ENCODE measurements at regions not wholly inside any gene's neighbourhood (a gene's known extent, or its start where the extent isn't known, plus 50 kb on each side); places are given as distances from the start of the nearest gene placed in this dataset.

DNA sequence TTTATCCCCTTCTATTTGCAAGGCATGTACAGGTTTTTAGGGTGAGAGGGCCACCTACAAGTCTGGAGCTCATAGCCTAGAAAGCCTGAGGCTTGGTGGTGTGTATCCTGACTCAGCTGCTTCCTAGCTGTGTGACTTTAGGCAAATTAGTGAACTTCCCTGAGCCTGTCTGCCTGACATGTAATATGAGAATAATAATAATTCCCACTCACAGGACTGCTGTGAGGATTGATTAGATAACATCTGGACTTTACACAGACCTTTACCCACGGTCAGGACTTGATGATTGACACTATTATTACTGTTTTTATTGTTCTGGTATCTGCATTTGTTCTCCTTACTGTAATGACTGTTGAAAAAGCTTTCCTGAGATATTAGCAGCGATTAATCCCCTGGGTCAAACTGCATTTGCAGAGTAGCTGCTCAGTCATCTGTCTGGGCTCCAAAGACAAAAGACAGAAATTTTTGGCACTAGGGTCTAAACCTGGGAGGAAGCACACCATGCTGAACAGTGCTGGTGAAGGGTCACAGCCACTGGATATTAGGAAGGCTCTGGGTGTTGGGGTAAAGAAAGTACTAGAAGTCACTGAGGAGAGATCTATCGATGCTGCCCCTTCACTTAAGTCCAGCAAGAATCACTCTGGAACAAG, 276.5 kb upstream of the FN1 start:
- DNase-seq (ENCODE audit: low spot score) (no peak), ATAC-seq (peak; percentile 38)
- intact Hi-C loops (cut with DNase I): no loop called here

DNA sequence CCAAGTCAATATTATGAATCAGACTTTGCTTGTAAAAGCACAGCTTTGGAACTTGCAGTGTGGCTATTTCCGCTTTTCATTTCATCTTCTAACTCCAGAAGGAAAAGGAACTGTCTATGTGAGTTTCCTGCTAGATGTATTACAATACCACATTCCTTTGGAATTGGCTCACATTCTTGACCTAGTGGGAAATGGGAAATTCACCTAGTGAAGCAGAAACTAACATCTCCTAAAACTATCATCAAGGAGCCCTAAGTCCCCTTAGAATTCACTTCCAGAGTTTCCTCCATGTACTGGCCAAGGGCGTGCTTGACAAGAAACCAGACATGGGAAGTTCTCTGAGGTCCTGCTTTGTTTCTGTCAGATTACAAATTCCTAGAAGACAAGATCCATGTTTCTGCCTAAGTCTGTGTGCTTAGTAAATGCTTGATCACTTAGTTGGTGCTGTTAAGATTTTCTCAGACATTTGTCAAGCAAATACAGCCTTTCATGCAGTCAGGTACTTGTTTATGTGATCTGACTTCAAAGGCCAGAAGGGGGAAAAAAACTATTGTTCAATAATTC, 275.7 kb upstream of the FN1 start:
- intact Hi-C loops (cut with DNase I): no loop called here
- ATAC-seq (peak; percentile 41), DNase-seq (ENCODE audit: low spot score) (no peak)

DNA sequence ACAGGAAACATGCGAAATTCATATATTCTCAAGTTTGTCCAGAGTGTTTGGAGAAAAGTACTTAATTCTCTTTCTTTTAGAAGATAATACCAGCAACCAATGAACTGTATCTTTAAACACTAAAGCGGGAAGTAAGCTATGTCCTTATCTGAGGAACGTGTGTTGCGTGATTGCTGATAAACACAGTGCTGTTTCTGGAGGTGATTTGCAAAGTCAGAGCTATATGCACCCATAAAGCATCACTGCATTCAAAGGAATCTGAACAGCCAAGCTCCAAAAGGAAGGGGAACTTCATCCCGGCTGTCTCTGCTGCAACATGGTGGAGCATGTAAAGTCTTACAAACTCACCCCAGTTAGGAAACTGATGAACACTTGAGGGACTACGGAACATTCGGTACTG, 271.7 kb upstream of the FN1 start:
- DNase-seq (ENCODE audit: low spot score) (no peak), ATAC-seq (no peak)
- intact Hi-C loops (cut with DNase I): no loop called here

DNA sequence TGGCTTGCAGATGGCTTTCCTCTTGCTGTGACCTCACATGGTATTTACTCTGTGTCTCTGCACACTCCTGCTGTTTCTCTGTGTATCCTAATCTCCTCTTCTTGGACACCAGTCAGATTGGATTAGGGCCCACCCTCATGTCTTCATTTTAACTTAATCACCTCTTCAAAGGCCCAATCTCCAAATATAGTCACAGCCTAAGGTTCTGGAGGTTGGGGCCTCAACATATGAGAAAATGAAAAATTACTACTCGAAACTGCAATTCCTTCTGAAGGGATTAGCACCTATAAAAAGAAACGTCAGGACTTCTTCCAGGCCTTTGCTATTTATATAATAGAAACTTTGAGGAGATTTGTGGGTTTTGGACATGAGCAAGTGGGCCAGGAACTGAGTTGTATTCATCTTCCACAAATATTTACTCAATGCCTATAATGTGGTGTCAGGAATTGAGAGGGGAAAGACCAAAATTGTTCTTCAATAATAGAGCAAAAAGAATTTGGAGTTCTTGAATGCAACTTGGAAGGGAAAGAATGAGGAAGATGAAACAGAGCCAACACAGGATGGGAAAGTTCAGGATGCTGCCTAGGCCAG, 270.0 kb upstream of the FN1 start:
- intact Hi-C loops (cut with DNase I): no loop called here
- ATAC-seq (no peak), DNase-seq (ENCODE audit: low spot score) (no peak)

DNA sequence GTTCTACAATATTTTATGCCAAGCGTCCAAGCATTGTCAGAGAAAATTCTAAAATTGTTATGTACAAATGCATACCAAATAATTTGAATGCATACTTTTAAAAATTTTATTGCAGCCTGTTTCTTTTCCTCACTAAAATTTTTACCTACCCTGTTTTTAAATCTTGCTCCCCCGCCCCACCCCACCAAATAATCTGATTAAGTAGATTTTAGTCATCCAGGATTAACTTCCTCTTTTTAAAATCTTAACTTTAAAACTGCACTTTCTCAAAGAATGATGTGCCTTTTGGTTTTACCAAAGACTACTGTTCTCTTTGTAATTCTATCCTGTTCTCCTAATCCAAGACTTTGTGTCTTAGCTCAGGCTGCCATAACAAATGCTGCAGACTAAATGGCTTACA, 269.4 kb upstream of the FN1 start:
- intact Hi-C loops (cut with DNase I): no loop called here
- ATAC-seq (no peak), DNase-seq (ENCODE audit: low spot score) (no peak)

DNA sequence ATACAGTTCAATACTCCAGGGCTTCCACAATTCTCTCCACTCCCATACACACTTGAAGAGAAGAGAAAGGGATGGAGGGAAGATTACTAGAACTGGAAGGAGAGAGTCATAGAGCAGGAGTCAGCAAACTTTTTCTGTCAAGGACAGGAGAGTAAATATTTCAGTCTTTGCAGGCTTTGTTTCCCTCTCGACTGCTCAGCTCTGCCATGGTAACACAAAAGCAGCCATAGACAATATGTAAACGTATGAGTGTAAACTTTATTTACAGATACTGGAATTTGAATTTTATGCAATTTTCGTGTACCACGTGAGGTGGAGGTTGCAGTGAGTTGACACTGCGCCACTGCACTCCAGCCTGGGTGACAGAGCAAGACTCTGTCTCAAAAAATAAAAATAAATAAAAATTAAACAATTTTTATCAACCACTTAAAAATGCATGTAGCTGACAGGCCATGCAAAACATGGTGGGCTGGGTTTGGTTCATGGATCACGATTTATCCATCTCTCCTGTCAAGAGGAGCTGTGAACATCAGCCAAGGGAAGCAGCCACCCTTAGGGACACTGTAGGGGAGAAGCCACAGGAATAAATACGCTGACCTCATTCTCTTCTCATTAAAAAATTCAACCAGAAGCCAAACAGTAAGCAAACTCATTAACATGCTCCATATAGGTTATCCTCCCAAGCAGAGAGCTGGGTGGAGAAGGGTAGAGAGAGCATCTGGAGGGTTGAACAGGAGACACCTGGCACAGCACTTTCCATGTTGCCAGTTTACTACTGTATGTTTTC, 266.4 kb upstream of the FN1 start:
- intact Hi-C loops (cut with DNase I): loop anchor here (5.0 kb wide), 1 partner anchor 735 kb away; no protein-coding TSS in a partner anchor
- DNase-seq (ENCODE audit: low spot score): no peak
- ATAC-seq: peak; percentile 15

DNA sequence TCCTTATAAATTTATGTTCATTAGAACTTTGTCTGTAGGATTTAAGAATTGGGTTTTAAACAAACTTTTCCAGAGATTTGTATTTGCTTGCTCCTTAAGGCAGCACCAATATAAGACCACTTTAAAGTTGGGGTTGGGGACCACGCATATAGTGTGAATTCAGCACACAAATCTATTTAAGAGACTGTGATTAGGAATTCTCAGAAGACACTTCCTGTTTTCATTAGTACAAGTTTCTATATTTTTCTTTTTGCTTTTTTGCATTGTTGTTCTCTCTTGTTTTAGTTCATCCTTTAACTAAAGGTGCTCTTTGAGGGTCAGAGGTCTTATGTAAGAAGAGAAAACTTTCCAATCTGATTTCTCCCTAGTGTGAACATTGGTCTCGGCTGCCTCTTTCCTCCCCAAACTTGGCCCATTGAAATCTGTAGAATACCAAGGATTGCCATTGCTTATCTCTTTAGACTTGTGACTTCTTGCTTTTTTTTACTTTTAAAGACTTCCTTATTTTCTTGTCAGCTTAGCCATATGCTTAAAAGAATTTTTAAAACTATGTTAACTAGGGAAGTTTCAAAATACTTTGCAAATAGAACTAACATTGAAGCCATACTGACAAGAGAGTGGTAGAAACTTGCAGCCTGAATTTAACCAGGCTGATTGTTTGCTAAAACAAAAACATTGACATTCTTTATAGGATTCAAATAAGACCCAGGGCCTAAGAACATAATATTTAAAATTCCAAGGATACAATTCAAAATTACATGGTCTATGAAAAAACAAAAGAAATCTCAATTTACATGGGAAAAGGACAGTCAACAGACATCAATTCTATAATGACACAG, 264.1 kb upstream of the FN1 start:
- ATAC-seq: no peak
- intact Hi-C loops (cut with DNase I): loop anchor here (5.0 kb wide), 1 partner anchor 733 kb away; no protein-coding TSS in a partner anchor
- DNase-seq (ENCODE audit: low spot score): no peak

DNA sequence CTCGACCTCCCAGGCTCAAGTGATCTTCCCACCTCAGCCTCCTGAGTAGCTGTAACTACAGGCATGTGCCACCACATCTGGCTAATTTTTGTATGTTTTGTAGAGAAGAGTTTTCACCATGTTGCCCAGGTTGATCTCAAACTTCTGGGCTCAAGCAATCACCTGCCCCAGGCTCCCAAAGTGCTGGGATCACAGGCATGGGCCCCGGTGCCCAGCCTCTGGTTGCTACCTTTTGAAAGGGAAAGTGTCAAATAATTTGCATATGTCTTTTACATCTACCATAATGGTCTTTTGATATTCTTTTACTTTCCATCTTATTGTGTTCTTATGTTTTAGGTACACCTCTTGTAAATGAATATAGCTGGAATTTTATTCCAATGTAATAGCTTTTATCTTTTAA, 263.1 kb upstream of the FN1 start:
- intact Hi-C loops (cut with DNase I): no loop called here
- ATAC-seq (no peak), DNase-seq (ENCODE audit: low spot score) (no peak)

DNA sequence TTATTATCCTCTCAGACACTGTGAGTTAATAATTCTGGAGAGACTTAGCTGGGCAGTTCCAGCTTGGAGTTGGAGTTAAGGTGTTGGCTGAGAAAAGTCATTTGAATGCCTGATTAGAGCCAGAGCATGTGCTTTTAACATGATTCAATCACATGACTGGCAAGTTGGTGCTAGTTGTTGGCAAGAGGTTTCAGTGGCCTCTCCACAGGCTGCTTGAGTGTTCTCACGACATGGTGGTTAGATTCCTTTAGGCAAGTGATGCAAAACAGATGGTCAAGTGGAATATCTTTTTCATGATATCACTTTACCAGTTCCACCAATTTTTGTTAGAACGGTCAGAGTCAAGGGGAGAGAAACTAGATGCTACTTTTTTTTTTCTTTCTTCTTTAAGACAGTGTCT, 262.7 kb upstream of the FN1 start:
- ATAC-seq: no peak
- intact Hi-C loops (cut with DNase I): no loop called here

DNA sequence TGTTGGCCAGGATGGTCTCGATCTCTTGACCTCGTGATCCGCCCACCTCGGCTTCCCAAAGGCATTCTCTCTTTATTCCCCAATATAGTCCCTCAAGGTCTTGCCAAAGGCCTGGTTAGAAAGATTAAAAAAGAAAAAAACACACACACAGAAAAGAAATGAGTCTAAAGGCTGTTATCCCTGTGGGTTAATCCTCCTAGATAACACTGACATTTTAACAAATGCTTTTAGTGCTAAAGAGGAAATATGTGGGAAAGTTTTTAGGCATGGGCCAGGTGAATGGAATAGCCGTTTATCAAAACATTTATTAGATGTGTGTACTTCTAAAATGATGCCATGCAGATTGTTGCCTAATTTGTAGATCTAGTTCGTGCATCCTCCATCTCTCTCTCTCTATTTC, 261.6 kb upstream of the FN1 start:
- DNase-seq (ENCODE audit: low spot score) (no peak), ATAC-seq (no peak)
- intact Hi-C loops (cut with DNase I): no loop called here

More for the DNA sequence above, 262.7 kb upstream of the FN1 start:
- no peak for DNase-seq (ENCODE audit: low spot score)

DNA sequence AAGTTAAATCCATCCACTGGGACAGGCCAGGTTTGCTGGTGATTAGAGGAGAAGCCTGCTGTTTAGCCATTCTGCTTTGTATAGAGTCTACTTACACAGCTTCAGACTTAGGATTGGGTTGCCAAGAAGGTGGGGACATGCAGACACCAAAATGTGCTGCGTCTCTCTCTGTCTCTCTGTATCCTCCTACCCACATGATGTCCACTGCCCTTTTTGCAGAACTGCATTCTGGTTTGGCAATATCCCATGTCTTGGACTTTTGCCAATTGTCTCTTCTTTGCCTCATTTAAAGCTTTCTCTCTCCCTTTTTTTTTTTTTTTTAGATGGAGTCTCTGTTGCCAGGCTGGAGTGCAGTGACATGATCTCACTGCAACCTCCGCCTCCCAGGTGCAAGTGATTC, 261.1 kb upstream of the FN1 start:
- intact Hi-C loops (cut with DNase I): no loop called here
- DNase-seq (ENCODE audit: low spot score) (no peak), ATAC-seq (no peak)

DNA sequence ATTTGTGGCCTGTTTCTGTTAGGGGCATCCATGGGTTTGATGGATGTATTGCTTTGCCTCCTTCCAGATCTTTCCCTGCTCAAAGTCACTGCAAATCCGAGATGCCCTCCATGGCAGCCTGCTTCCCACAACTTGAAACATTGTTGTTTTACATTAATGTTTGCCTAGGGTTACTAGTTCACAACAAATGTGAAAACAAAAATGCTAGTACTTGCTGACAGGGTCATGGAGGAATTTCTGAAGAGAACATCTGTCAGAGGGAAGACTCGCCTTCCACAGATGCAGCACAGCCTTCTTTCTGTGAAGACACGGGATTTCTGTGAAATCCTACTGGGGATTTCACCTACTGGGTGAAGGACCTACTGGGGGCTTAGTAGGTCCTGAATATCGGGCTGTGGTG, 260.0 kb upstream of the FN1 start:
- DNase-seq (ENCODE audit: low spot score): no peak
- ATAC-seq: no peak
- intact Hi-C loops (cut with DNase I): no loop called here

DNA sequence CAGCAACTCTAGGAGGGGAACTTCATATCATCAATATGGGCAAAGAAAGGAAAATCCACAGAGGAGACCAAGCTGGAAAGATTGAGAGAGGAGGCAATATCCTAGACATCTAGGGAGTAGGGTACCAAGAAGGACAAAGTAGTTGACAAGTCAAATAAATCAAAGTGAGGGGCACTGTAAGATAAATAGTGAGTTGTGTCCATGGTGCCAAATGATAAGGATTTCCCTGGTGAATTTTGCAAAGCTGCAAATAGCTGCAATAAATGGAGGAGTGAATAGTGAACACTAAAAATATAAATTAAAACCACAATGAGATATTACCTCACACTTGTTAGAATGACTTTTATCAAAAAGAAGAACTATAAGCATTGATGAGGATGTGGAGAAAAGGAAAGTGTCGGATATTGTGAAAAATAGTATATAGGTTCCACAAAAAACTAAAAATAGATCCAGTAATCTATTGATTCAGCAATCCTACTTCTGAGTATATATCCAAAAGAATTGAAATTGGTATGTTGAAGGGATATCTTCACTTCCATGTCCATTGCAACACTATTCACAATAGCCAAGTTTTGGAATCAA, 258.2 kb upstream of the FN1 start:
- no peak for DNase-seq (ENCODE audit: low spot score)
- intact Hi-C loops (cut with DNase I): no loop called here
- ATAC-seq: no peak

DNA sequence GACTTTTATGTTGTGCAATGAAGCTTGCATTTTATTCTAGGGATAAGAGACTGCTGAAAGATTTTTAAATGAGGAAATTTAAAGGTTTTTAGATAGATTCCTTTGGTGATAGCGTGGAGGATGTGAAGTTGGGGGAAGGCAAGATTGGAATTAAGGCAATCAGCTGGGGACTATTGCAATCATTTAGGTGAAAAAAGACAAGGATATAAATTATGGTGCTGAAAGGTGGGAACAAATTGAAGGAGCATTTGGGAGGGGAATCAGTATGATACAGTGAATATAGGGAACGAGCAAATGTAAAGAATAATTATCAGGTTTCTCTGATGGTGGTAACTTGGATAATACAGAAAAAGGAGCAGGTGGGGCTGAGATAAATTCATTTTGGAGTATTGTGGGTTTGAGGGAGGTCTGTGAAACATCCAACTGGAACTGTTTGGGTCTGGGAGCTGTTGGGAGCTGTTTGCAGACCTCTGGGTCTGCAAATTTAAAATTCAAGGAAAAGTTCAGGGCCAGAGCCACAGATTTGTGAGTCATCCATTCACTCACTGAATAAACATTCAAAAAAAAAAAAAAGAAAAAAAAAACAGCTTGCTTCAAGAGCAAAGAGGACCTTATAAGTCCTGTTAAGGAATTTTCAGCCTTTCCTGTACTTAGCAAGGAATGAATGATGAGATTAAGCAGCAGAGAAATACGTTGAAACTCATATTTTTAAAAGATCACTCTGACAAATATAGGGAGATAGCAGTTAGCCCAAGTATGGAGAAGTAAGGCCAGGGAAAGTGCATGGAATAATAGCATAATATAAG, 257.5 kb upstream of the FN1 start:
- intact Hi-C loops (cut with DNase I): no loop called here
- ATAC-seq (peak; percentile 87), DNase-seq (ENCODE audit: low spot score) (no peak)

DNA sequence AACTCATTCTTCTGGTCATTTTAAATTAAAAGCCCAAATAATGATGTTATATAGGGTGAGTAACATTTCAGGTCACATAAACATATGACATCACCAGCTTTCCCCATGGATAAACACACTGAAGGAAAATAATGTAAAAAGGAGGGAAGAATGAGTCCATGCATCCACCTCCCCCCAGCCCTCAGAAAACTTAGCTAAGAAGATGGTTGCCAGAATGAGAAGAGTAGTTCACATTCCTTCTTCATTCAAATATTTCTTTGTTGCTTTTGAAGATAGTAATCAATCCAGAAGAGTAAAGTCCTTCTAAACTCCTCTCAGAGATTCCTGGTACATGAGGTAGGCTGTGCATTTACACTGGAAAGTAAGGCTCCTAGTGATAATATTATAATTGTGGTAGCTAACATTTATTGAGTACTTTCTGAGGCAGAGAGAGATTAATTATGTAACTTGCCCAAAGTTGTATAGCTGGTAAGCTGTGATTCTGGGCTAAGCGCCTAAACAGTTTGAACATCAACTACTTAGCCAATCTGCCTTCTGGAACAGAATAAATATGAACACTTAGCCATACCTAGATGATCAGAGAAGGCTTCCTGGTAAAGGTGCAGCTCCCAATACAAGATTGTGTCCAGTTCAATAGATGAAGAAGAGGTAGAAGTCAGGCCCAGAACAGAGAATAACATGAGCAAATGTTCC, 256.7 kb upstream of the FN1 start:
- intact Hi-C loops (cut with DNase I): no loop called here
- DNase-seq (ENCODE audit: low spot score) (no peak), ATAC-seq (no peak)

DNA sequence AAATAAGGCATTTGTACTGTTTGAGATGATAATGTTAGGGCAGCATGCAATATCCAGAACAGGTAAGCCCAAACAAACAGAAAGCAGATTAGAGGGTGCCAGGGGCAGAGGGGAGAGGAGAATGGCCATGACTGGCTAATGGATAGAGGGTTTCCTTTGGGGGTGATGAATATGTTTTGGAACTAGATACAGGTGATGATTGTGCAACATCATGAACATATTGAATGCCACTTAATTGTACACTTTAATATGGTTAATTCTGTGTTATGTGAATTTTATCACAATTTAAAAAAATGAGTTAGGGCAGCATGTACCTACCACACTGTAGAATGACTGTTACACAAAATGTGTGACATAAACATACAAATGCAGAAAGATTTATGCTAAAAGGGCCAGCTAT, 255.5 kb upstream of the FN1 start:
- intact Hi-C loops (cut with DNase I): no loop called here
- no peak for DNase-seq (ENCODE audit: low spot score)
- no peak for ATAC-seq

DNA sequence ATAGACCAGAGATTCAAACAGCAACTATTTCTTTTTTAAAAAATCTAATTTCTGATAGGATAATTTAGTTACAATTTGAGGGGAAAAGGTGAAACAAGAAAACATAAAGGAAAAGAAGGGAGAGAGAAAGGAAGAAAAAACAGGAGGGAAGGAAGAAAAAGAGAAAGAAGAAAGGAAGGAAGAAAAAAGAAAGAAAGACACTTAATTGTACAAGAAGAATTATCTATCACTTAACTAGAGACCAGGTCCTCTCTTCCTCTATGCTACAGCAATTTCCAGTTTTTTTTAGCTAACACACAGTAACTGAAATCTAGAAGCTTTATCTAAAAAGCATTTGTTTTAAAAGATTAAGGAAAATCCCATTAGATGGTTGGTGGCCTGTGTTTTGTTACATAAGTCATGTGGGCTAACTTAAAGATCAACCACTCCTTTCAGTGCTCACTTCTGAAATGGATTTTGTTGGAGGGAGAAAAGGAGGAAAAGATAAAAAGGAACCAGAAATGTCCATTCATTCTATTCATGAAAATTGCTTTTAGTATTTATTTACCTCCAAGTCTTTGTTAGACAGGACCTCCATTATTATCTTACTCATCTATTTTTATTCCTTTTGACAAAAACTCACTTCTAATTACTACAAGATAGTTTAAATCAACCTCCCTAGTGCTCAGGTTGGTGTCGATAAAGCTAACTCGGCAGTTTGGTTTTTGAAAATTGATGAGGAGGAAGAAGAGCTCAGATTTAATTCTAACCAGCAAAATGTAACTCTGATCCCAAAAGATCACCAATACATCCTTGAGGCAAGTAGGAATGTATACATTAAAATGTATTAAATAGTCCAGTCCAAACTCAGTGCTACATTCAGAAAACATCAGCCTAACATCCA, 251.5 kb upstream of the FN1 start:
- intact Hi-C loops (cut with DNase I): no loop called here
- DNase-seq (ENCODE audit: low spot score) (no peak), ATAC-seq (no peak)

All from sciatic nerve (tissue), 2 donors.